ENCODE measurements at regions not wholly inside any gene's neighbourhood (a gene's known extent, or its start where the extent isn't known, plus 50 kb on each side); places are given as distances from the start of the nearest gene placed in this dataset.

DNA sequence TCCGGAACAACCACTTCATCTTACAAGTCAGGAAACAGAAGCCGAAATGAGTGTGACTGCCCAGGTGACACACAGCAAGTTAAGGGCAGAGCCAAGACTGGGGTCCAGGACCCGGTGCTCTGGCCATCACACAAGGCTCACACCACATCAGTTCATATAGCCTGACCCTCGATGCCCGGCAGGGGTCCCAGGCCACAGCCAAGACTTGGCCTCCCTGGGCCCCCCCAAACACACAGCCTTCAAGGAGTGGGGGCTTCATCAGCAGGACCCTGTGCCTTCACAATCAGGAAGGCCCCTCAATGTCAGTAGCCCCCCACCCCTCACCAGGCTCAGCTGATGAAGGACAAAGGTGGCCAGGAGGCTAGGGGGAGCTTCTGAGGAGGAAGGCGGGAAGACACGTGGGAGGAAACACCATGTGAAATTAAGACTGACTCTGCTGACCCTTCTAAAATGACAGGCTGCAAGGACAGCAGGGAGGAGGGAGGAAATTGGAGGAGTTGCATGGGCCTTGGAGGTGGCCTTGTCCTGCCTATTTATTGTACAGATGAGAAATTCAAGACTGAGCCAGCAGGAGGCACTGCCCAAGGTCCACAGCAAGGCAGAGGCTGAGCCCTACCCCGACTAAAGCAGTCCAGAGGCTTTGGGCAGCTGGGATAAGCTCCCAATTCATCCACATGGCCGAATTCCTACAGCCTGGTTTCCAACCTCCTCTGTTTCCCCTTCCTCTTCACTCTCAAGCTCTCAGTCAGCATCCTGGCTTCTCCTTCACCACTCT lies 216.1 kb upstream of the ZMIZ1 start:
- TF ChIP-seq CTCF (conservative IDR thresholded peaks at IDR 0.05 in 1 of 2, IDR thresholded peaks at IDR 0.05 in 1 of 2; ENCODE audit: extremely low read depth in 1 of 2, insufficient read depth in 1 of 2, low read depth in 1 of 2, low read length in 2 of 2) (peak; percentile 11 to 33), EZH2 (IDR thresholded peaks at IDR 0.05; ENCODE audit: borderline replicate concordance, low read length) (no peak)

Measured in mammary epithelial cell (primary cell).